ENCODE measurements at regions not wholly inside any gene's neighbourhood (a gene's known extent, or its start where the extent isn't known, plus 50 kb on each side); places are given as distances from the start of the nearest gene placed in this dataset.

GRCh38 chr5:175124251-175124813 is 319.6 kb downstream of the DRD1 start:
- Mint-ChIP-seq H3K4me1 (peaks cover 5% of the 10 kb centered on the region; the same call in 1 of the 2 replicates), H3K9me3 (peaks cover 24% of the 10 kb centered on the region), H3K4me3 (no peak overlapping the region), H3K36me3 (peaks cover 6% of the 10 kb centered on the region), H3K27ac (no peak overlapping the region), H3K27me3 (ENCODE audit: low read depth) (no peaks in the 10 kb centered on the region)
- POLR2A ChIA-PET: no interaction called here
- ATAC-seq (no peak), DNase-seq (ENCODE audit: low spot score) (no peak)
- CTCF ChIA-PET: no interaction called here
- no peak for TF ChIP-seq USF2 (CRISPR knock-in tag; IDR thresholded peaks at IDR 0.05)
- no peak for TF ChIP-seq JUN (CRISPR knock-in tag; IDR thresholded peaks at IDR 0.05)
- no peak for TF ChIP-seq RORB (CRISPR knock-in tag; IDR thresholded peaks at IDR 0.05)
- TF ChIP-seq FOXP4 (CRISPR knock-in tag; IDR thresholded peaks at IDR 0.05): no peak
- no peak for TF ChIP-seq ZNF425 (CRISPR knock-in tag; conservative IDR thresholded peaks at IDR 0.05)
- TF ChIP-seq NR2C2 (CRISPR knock-in tag; IDR thresholded peaks at IDR 0.05): no peak
- TF ChIP-seq ZNF512 (CRISPR knock-in tag; IDR thresholded peaks at IDR 0.05; ENCODE audit: borderline replicate concordance): no peak
- no peak for TF ChIP-seq ZBTB43 (CRISPR knock-in tag; IDR thresholded peaks at IDR 0.05)
- TF ChIP-seq HMGA2 (CRISPR knock-in tag; IDR thresholded peaks at IDR 0.05): no peak
- TF ChIP-seq AFF4 (CRISPR knock-in tag; IDR thresholded peaks at IDR 0.05; ENCODE audit: borderline replicate concordance): no peak
- no peak for TF ChIP-seq IRF2 (CRISPR knock-in tag; IDR thresholded peaks at IDR 0.05; ENCODE audit: borderline replicate concordance, low read depth)
- TF ChIP-seq ERG (CRISPR knock-in tag; IDR thresholded peaks at IDR 0.05): no peak
- no peak for TF ChIP-seq MXD4 (CRISPR knock-in tag; IDR thresholded peaks at IDR 0.05; ENCODE audit: borderline replicate concordance)
- TF ChIP-seq IRF1 (CRISPR knock-in tag; IDR thresholded peaks at IDR 0.05): no peak

Data from WTC11 (cell line).